ENCODE measurements at regions not wholly inside any gene's neighbourhood (a gene's known extent, or its start where the extent isn't known, plus 50 kb on each side); places are given as distances from the start of the nearest gene placed in this dataset.
"Not testable (repeated sequence)": the region's sequence is repeated elsewhere in the genome, so short reads cannot be mapped to it uniquely, and the experiment has no call there.

DNA sequence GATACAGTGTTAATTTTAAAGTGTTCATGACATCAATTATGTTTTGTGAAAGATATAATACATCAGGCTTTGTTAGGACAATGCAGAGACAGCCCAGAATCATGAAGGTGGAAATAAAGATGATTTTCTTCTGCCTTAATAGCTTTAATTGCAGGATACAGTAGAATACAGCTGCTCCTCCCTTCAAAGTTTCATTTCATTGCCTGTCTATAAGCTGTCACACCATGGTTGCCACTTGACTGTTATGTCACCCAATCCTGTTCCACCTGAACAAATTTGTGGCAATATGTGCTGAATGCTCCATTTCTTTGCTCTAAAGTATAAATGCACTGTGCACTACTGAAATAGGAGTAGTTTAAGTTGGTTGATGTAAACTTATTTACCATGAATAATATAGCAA, 537.8 kb upstream of the ROBO2 start:
- H3K4me3 ChIP-seq (ENCODE audit: low read depth, low read length) = no peak overlapping the region

DNA sequence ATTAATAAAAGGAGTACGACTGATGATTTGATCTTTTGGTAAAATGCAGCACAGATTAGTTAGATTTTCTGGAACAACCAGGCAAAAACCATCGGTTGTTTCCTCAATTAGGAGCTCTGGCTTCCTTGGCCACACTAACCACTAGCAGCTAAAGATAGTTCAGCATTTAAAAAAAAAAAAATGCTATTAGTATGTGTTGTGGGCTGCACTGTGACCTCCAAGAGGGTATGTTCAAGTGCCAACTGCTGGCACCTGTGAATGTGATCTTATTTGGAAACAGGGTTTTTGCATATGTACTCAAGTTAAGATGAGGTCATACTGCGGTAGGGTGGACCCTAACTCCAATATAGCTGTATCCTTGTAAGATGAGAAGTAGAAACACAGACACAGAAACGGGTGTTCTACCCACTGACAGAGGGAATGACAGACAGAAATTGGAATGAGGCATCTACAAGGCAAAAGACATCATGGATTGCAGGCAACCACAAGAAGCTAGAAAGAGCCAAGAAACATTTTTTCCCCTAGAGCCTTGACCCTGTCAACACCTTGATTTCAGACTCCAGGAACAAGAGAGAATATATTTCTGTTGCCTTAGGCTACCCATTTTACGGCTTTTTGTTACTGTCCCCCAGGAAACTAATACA, 534.6 kb upstream of the ROBO2 start:
- no peak overlapping the region for H3K4me3 ChIP-seq (ENCODE audit: low read depth, low read length)

DNA sequence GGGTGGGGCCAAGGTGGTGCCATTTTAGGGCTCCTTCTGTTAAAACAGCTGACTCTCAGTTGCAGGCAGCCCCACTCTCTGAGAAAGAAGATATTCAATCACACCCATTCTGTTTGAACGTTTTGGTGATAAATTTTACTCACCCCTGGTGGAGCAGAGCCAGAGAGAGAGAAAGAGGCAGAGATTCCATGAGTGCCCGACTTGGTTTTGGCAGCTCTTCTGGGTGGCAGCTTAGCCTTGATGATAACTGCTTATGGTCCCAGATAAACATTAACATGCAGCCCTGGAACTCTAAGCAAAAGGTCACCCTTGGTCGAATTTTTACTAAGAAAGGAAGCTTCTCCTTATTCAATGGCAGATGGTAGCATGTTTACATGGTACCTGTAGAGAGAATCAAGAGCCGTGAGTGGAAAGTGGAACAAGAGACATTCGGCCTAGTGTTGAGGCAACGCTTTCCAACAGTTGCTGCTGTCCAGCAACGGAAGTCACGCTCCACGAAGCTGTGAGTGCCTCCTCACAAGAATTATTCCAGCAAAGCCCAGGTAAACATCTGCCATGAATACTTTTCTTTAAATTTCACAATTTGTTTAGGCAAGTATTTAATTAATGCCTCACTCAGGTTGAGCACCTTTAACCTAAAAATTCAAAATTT, 530.6 kb upstream of the ROBO2 start:
- H3K4me3 ChIP-seq (ENCODE audit: low read depth, low read length) = no peak overlapping the region

DNA sequence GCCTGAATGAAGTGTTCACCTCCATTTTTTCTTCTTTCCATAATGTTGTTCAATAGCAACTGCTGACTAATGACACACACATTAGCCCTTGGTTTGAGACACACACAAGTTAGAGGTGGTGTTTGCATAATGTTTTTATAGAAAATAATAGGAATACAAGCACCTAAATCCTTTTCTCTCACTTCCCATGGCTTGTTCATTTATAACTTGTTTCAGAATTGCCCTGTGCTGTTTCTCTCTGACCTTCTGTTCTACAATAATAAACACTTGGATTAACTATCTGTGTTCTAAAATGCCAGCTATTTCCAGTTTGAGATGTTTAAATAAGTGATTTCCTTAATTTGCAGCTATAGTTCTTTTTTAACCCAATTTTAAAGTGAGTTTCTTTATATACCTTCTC, 525.1 kb upstream of the ROBO2 start:
- no peak overlapping the region for H3K4me3 ChIP-seq (ENCODE audit: low read depth, low read length)

DNA sequence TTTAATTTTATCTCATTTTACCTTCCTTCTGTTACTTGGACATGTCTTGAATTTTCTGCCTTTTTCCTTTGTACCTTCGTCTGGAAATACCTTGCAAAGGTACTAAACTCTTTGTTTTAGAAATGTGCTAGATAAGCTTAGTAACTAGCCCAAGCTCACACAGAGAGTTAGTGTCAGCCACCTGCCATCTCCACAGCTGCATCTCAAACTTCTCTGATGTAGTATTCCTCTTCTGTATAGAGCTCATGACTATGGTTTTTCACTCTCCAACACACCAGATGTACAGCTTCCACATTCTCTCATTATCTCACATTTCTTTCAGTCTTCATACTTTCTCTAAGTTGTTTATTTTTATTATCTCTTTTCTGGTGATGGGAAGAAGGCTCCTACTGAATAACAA, 516.6 kb upstream of the ROBO2 start:
- no peak overlapping the region for H3K4me3 ChIP-seq (ENCODE audit: low read depth, low read length)

DNA sequence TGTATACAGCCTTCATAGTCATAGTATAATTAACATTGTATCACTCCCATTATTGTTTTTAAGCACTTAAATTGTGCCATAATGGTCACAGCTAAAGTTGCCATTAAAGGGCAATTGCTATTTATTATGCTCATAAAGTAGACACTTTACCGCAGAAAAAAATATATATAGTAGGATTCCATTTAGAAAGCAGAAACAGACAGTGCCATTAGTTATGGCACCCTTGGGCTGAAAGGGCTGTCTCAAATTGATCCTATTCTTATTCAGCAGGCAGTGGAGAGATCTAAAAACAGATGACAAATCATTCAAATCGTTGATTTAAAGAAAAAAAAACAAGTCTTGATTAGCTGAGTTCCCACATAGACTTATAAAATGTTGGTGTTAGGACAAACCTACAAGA, 514.2 kb upstream of the ROBO2 start:
- no peak overlapping the region for H3K4me3 ChIP-seq (ENCODE audit: low read depth, low read length)

DNA sequence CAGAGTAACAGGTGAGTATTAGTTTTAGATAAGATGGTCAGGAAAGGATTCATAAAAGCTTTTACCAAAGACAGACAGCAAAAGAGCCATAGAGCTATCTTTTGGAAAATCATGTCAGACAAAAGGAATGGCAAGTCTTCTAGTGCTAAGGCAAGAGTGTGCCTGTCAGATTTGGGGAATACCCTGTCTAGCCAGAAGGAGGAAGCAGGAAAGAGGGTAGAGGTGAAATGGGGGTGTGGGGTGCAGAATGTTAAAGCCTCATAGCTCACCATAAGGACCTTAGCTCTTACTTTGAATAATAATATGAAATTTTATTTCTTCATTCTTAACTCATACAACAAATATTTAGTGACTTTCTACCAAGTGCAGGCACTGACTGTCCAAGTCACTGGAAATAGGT, 512.1 kb upstream of the ROBO2 start:
- H3K4me3 ChIP-seq (ENCODE audit: low read depth, low read length) = no peak overlapping the region

DNA sequence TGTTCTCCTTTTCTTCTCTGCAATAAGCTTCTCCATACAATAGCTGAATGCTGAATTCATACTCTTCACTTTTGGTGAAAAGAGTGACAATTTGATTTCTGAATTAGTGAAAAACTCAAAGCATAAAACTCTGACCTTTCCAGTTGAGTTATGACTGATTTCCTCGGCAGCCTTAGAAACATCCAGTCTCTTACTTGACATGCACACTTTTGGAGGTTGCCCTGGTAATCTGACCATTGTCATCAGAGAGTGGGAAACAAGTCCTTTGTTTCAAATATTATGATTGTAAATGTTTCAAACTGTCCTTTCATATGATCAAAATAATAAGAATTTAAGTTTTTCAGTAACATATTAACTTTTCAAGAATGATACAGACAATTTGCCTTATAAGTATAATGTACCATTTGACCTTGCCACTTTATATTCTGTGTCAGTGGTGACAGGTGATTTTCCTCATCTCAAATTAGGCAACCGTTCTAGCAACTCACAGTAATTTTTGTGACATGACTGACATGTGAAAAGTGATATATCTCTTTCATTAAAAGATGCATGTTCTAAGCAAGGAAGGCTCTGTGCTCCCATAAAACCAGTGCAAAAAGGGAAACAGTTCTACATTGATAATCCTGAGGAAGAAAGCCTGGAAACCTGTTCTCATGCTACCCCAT, 507.6 kb upstream of the ROBO2 start:
- H3K4me3 ChIP-seq (ENCODE audit: low read depth, low read length) = no peak overlapping the region

DNA sequence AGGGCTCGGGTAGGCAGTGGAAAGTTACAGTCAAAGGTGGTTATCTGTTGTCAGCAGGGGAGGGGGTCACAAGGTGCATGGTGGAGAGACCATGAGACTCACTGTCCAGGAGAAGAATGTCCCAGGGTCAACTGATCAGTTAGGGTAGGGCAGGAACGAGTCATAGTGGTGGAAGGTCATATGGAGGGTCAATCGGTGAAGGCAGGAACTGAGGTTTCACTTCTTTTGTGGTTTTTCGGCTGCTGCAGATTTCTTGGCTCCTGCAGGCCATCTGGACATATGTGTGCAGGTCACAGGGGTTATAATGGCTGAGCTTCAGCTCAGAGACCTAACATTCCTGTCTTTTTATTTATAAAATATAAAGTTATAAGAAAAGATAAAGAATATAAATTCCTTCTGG, 506.2 kb upstream of the ROBO2 start:
- H3K4me3 ChIP-seq (ENCODE audit: low read depth, low read length) = not testable (repeated sequence)

DNA sequence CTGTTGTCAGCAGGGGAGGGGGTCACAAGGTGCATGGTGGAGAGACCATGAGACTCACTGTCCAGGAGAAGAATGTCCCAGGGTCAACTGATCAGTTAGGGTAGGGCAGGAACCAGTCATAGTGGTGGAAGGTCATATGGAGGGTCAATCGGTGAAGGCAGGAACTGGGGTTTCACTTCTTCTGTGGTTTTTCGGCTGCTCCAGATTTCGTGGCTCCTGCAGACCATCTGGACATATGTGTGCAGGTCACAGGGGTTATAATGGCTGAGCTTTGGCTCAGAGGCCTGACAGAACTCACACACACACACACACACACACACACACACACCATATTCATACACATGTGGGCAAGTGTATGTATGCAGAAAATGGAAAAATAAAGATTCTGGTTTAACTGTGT, 502.0 kb upstream of the ROBO2 start:
- not testable (repeated sequence) for H3K4me3 ChIP-seq (ENCODE audit: low read depth, low read length)

DNA sequence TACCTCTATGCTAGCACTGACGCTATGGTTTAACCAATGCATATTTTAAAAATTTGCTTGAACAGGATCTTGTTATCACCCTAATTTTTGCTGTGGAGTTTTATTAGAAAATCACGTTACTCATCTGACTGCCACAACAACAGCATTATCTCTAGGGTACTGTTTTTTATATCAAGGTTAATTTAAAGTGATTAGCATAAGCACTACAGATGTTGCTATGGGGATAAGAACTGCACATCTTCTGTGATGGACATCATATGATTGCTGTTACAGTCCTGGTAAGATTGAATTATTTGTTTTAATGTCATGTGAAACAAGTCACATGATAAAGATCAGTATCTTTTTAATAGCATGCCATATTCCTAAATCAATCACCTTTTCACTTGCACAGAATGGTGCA, 492.2 kb upstream of the ROBO2 start:
- H3K4me3 ChIP-seq (ENCODE audit: low read depth, low read length) = no peak overlapping the region

DNA sequence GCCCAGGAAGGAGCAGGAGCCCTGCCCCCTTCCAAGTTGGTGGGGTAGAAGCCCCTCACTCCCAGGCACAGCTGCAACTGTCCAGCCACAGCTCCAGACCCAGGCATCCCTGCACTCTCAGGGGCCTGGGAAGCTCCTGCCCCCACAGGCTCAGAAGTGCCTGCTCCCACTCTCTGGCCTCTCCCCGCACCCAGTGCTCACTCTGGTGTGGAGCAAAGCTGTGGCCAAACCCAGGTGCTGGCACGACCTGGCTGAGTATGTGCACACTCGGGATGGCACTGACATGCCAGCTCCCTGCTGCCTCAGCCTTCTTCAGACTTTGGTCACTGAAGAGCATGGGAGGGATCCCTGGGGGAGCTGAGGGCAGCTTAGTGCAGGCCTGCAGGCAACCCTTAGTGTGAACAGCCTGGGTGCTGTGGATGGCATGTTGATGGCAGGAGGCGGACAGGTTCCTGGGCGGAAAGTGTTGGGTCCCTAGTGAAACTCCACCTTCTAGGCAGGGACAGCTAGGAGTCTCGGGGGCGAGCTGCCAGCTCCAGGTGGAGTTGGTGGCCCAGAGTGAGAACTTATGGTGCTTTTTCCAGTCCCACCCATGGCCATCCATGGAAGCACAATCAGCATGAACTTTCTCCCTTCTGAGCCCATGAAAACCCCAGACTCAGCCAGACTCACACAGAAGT, 489.2 kb upstream of the ROBO2 start:
- no peak overlapping the region for H3K4me3 ChIP-seq (ENCODE audit: low read depth, low read length)

DNA sequence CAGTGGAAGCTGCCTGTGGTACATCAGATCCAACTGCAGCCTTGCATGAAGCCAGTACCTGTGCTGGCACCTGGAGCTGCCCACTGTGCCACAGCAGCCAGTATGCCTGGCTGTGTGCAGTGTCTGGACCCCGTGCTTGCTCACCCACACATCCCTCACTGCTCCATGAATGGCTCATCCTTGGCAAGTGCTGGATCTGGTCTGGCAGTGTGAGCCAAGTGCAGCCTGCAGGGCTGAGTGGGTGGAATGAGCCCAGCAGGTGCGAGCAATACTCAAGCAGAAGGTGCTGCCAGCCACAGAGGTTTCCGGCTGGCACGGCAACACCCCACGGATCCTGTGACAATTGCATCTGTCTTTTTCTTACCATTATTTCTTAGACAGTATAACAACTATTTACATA, 488.2 kb upstream of the ROBO2 start:
- no peak overlapping the region for H3K4me3 ChIP-seq (ENCODE audit: low read depth, low read length)

DNA sequence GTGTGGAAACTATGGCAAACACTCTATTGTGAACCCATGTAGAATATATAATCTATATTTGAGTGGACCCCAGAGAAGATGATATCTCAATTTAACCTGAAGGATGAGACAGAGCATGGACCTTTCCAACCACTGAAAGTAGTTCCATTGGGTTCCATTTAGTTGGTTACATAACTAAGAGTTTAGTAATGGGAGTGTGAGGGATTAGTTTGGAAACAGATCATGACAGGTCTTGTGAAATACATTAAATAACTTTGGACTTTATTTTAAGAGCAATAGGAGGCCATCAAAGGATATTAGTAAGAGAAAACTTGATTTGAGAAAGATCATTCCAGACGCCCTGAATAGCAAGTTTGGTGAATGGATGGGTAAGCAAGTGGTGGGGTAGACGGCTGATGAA, 487.2 kb upstream of the ROBO2 start:
- H3K4me3 ChIP-seq (ENCODE audit: low read depth, low read length) = no peak overlapping the region

DNA sequence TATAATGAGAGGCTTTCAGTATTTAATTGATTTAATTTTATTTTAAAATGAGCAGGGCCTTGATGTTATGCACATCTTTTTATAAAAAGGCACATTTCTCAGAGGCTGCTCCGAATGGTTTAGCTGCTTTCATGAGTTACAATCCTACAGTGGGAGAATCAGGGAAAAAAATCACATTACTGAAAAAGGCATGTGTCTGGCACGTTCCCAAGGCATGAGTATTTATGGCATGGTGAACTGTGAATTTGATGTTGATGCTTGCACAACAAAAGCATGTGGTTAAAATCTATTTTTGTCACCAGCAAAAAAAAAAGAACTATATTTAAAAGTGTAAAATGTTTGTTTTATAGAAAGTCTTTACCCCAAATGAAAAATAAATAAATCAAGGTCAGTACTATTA, 485.2 kb upstream of the ROBO2 start:
- no peak overlapping the region for H3K4me3 ChIP-seq (ENCODE audit: low read depth, low read length)

DNA sequence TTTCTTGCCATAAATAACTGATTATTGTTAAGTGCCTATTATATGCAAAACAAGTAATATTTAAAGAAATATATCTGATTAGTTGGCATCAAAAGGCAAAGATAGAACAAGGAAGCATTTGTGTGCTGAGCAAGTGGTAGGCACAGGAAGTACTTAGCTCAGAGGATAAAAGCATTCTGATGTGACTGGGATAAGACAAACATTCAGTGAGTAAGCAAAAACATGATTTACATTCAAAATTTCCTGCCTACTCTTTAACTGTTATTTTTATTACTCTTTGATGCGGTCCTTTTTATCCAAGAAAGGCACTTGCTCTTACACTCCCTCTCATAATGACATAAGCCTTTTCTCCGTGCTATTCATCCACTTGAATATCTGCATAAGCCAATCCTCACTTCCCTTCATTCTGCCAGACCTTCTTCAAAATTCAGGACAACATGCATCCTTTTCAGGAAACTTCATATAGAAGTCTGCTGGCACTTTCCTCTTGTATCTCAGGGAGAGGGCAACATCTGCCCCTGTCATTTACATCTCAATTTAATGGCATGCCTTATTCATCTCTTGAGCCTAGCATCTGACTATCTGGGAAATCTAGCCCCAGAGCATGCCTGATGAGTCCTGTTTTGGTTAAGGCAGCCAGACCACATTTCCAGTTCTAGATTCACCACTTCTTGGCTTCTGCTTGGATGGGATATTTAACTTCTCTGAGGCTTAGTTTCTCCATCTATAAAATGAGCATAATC, 478.2 kb upstream of the ROBO2 start:
- no peak overlapping the region for H3K4me3 ChIP-seq (ENCODE audit: low read depth, low read length)

DNA sequence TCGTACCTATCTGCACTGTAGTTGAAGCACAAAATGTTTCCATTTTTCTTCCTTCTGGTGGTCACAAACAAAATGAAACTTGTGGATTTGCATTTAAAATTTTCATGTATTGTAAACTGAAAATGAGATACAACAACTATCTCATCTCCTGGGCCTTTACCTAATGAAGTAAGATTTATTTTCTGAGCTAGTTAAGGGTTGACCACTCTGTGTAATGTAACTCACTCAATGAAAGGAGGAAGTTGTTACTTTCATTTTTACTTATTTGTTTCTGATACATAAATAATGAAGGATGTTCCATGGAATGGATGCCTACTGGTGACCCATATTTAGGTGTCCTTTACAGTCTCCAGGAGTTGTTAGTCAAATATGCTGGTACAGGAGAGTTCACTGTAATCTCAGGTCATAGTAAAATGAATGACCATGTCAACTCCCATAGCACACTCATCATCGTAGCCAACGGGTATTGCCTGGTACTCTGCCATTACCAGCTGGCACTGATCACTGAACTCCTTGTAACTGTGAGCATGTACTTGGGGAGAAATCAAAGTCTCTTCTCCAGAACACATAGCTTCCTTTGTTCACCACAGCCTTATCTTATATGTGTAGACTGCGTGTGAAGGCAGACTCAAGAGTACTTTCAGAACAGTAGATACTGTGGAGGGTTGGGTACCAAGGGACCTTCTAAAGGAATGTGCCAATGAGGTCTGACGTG, 474.2 kb upstream of the ROBO2 start:
- no peak overlapping the region for H3K4me3 ChIP-seq (ENCODE audit: low read depth, low read length)

DNA sequence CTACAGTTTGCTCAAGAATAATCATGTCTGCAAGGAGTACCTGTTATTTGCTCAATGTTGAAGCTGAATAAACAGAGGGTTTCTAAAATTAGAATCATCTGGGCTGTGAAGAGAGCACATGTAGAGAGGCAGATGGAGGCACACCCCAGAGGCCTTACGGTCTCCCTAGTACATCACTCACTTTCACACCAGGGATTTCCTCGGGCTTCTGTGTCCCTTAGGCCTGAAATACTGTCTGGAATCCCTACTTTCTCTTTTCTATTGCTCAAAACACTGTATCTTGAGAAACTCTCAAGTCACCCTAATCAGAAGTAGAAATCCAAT, 473.7 kb upstream of the ROBO2 start:
- no peak overlapping the region for H3K4me3 ChIP-seq (ENCODE audit: low read depth, low read length)

DNA sequence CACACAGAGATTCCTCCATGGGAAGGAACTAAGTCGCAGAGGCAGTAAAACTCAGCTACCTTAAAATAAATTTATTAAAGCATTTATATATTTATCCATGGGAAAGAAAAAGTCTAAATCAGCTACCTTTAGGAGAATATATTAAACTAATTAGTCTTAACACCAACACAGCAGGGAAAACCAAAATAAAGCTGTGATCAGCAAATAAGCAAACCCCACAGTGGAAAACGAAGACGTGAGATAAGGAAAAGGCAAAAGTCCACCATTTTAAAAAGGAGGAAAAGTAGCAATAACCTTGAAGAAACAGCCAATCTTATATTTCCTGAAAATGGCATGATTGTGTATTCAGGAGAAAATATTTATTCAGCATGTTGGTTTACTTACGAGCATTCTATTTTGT, 473.0 kb upstream of the ROBO2 start:
- no peak overlapping the region for H3K4me3 ChIP-seq (ENCODE audit: low read depth, low read length)

DNA sequence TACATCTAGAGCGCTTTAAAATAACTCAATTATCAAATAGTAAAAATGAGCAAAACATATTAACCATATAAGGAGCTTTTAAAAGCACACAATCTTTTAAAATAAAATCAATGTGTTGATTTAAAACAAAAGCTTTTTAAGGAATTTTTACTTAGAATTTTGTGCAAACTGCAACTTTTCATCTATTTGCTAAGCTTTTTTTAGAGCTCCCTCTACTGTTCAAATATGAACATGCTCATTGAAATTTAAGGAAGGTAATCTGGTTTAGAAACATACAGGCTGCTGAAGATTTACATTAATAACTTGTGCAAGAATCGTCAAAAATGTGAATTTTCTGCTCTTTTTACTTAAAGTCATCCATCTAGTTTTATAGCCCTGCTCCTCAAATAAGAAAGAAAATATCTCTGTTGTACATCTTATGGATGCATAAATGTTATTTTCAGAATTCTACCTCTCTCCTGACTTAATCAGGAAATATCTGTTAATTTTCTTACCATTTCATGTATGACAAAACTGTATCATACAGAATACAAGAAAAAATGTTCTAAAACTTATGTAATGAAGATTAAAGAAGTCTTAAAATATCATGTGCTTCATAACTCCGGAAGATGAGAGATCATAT, 469.4 kb upstream of the ROBO2 start:
- no peak overlapping the region for H3K4me3 ChIP-seq (ENCODE audit: low read depth, low read length)

Measured in iPS-11a (cell line).